HG02981 (cell line): ENCODE measurements at regions not wholly inside any gene's neighbourhood (a gene's known extent, or its start where the extent isn't known, plus 50 kb on each side); places are given as distances from the start of the nearest gene placed in this dataset.
"Not testable (repeated sequence)": the region's sequence is repeated elsewhere in the genome, so short reads cannot be mapped to it uniquely, and the experiment has no call there.

Experiments used
- ATAC-seq: cut with Tn5 transposase; IDR thresholded peaks from one replicate; pipeline ENCODE4 v1.9.1; 2021; ENCODE audit warnings: mild to moderate bottlenecking, moderate library complexity; ENCODE audit not compliant: unreplicated experiment

DNA sequence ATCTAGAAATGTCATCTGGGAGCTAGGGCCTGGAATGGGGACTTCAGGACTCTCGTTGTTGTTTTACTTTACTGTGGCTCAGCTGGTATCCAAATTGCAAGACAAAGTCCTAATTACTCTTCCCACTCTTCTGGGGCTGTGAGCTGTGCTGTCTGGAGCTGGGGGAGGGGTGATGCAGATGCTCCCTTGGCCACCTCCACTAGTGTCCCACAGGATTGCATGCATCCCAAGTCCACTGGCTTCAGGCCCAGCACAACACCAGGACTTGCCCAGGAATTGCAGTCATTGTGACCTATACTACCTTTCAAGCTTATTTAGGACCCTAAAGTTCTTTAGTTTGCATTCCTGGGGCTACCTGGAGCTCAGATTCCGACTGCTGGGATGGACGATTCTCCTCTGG is 366.1 kb upstream of the FAM47C start:
- ATAC-seq, result no peak

DNA sequence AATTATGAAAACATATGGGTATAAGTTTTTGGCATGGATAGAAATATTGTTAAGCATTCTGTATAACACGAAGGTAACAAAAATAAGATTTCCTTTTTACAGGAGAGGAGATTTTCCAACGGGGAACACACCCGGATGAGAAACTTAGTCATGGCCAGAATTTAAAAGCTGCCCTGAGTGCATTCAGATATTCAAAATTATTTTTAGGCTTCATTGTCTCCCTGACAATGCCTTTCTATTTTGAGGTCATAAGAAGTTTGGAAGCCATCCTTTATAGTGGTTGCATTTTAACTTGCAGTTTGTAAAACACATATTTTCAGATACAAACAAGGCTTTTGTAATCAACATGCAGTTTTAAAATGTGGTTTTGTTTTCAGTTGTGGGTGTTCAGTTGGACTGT is 357.5 kb upstream of the FAM47C start:
- ATAC-seq, result no peak

DNA sequence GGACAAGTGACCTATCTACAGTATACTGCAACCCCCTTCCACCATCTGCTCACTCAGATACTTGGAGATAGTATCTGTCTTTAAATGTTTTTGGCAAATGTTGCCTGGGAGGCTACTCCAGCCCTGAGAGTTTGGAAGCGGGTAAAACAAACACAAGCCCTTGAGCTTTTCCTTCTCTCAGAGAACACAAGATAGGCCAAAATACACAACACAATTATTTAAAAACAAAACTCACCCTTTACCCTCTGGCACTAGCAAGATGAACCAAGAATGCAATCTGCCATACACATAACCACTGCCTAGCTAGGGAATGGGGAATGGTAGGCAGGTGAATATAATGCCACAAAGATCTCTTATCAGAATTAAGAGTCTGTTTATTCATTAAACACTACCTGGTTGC is 324.7 kb upstream of the FAM47C start:
- ATAC-seq, result no peak

GRCh38 chrX:36684053-36684452 is 324.1 kb upstream of the FAM47C start:
- ATAC-seq, result no peak

DNA sequence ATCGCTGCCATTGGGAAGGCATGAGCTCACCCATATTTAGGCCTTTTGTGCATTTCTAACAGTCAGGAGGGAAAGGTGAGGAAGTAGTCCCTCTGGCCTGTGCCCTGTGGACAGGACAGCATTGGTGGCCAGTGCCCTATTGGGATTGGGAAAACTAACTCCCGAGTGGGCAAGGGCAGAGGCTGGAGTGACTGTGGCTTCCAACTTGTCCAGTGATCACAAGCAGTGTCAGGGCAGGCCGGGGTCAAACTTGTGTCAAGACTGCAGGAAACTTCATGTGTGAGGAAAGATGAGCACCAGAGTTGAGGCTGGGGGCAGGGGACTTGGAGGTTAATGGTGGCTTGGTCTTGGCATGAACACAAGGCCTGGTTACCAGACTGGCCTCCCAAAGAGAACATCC is 286.2 kb upstream of the FAM47C start:
- ATAC-seq, result no peak

- no peak for ATAC-seq
Observed at GRCh38 chrX:36753602-36754001, 254.6 kb upstream of the FAM47C start.

DNA sequence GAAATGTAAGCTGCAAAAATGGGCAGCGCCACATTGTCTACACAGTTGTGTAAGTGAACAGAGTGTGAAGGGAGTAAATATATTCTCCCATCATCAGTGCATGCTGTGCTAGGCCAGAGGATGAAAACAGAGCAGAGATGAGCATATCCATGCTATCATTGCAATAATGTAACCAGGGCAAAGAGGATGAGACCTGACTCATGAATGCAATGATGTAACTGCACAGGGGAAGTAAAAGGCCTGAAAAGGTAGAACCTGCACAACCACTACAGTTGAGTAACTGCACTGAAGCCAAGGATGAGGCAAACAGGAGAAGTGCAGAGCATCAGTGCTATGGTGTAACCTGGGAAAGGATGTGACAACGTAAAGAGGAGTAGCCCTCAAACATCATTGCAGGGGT is 220.4 kb upstream of the FAM47C start:
- no peak for ATAC-seq

DNA sequence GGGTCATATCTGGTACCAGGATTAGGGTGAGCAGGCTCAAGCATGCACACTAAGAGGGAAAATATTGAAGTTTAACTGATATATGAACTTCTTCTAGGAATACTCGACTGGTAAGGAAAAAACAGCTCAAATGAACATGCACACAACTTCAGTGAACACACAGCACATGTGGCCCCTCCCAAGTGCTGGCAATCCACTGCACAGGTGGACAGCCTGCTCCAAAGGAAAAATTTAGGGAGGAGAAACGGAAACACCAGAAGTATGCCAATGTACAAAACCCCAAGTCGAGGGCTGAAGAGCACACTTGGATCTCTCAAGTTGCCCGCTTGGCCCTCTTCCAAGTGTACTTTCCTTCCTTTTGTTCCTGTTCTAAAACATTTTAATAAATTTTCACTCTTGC is 205.0 kb upstream of the FAM47C start:
- ATAC-seq, result no peak

GRCh38 chrX:36804066-36804465 is 204.1 kb upstream of the FAM47C start:
- no peak for ATAC-seq

- ATAC-seq, result no peak
Observed at GRCh38 chrX:36844857-36845256, 163.3 kb upstream of the FAM47C start.

GRCh38 chrX:36847496-36847895 is 160.7 kb upstream of the FAM47C start:
- ATAC-seq, result no peak

DNA sequence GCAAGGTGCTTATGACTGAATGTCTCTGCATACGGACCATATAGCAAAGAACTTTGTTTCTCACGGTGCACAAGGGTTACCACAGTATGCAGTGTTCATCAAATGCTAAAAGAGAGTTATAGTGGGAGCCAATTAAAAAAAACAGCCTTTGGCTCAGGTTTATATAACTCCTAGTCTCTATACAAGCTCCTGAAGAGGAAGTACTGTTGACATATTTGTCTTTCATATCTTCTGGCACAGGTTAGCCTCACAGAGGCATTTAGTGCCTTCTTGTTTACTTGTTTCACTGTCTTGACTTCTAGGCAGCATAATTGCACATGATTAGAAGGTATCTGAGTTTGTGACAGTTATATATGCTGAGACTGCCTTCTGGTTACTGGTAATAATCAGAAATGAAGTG is 158.8 kb upstream of the FAM47C start:
- ATAC-seq, result no peak

- ATAC-seq, result no peak
Observed at GRCh38 chrX:36856849-36857248, 151.3 kb upstream of the FAM47C start.

GRCh38 chrX:36859231-36859630 is 148.9 kb upstream of the FAM47C start:
- no peak for ATAC-seq

GRCh38 chrX:36861601-36862000 is 146.6 kb upstream of the FAM47C start:
- no peak for ATAC-seq

GRCh38 chrX:36867143-36867542 is 141.0 kb upstream of the FAM47C start:
- no peak for ATAC-seq

GRCh38 chrX:36868592-36868991 is 139.6 kb upstream of the FAM47C start:
- ATAC-seq, result no peak

DNA sequence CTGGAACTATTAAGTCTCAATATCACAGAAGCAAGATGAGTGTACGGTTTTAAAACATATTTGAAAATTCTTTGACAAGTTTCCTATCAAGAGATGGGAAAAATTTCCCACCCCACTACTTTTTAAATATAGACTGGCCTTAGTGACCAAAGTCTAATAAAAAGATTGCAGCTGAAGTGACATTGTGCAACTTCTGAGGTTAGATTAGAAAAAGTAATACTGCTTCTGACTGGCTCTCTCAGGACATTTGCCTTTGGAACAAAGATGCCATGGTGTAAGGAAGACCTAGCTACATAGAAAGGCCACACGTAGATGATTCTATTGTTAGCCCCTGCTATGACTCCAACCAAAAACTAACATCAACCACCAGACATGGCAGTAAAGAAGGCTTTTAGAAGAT is 138.7 kb upstream of the FAM47C start:
- no peak for ATAC-seq

DNA sequence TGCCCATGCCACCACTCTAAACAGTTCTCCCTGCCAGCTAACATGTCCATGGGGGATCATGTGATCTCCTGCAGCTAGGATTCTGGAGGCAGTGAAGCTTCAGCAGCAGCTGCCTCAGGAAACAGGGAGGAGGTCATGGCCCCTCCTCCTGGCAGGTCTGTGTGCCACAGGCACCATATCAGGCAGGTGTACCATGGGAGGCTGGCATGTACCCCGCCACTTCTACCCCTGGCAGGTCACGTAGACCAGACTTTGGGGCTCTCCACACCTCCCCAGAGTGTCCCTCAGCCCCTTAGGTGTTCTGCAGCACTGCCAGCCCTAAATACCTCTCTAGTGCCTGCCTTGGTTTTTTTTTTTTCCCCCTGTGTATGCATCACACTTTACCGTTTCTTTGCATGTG is 110.5 kb upstream of the FAM47C start:
- no peak for ATAC-seq

DNA sequence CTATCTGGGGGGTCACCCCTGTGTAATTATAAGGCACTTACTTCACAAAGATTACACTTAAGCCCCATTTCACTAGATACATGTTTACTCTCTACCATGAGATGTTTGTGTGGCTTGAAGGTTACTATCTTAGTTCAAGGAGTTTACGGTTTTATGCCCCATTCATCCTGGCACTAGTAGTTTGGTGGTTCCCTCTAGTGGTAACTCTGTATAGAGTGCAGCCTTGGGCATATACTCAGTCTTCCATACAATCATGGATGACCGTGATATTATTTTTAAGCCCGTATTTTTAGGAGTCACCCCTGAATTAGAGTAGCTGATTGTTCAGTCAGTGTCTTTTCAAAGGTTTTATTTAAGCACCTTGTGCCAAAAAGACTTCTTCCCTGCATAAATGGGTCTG is 109.9 kb upstream of the FAM47C start:
- ATAC-seq, result peak; percentile 71

GRCh38 chrX:36904561-36904960 is 103.6 kb upstream of the FAM47C start:
- not testable (repeated sequence) for ATAC-seq

DNA sequence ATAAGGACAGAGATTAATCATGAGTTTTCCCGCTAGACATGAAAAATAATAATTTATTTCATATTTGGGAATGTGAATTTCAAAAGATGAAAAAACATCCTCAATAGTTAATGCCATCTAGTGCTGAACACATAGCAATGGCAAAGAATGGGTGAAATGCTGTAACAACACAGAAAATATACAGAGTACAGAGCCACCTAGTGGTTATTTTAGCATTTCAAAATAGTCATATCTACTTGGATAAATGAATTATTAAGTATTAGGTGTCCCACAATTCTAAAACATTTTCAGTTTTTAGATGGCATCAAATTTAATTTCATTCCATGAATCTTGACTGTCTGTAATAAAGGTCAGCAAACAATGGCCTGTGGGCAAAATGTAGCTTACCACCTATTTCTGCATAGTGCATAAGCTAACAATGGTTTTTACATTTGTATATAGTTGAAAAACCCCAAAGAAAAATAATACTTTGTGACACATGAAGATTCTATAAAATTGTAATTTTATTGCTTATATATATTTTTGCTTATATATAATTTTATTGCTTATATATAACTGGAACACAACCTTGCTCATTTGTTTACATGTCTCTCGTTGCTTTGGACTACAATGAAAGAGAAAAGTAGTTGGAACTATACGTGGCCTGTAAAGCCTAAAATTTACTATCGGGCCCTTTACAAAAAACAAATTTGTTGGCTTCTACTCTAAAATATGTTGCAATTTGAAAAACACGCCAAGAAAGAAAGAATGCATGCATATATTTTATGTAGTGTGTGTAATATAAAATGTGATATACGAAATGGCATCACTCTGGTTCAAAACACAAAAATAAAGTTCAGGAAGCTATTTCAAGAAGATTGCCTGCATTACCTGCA is 99.1 kb upstream of the FAM47C start:
- peak; percentile 80 for ATAC-seq

DNA sequence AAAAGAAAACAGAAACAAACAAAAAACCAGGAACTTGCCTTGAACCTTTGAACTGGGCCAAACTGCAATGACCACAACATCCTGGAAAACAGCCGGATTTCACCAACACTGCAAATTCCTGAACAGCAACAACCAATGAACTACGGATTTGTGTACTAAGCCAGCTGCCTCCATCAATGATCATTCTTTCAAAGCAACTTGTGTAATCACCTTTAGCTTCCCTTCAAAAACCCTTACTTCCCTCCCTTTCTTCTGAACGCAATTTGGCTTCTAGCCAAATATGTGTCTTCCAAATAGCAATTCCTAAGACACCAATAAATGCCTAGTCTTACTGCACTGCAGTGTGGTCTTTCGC is 98.5 kb upstream of the FAM47C start:
- no peak for ATAC-seq
